ENCODE measurements at regions not wholly inside any gene's neighbourhood (a gene's known extent, or its start where the extent isn't known, plus 50 kb on each side); places are given as distances from the start of the nearest gene placed in this dataset.

DNA sequence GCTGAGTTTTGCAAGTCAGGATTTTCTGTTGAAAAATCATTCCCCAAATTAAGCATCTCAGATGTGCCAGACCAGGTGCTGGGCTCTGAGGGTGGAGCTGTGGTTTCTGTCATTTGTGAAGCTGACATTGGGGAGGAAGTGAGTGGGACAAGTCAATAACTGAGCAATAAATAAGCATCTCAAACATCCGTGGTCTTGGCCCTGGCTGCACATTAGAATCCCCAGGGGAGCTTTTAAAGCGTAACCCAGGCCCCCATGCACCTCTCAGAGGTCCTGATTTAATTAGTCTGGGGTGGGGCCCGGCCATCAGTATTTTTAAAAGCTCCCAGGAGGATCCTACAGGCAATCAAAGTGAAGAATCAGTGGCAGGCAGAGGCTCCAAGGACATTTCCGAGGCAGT, 420.0 kb downstream of the MN1 start:
- Histone ChIP-seq H3K27ac (ENCODE audit: low read depth, low read length, severe bottlenecking) (no peak overlapping the region), H3K9me3 (ENCODE audit: control insufficient read depth, low read length) (no peaks in the 10 kb centered on the region), H3K36me3 (ENCODE audit: control insufficient read depth, insufficient read depth, low read length) (no peaks in the 10 kb centered on the region), H3K4me1 (ENCODE audit: control insufficient read depth, insufficient read depth, low read length, poor library complexity, severe bottlenecking) (no peaks in the 10 kb centered on the region), H3K4me3 (ENCODE audit: extremely low read depth, insufficient read depth, low read length, poor library complexity, severe bottlenecking) (no peak overlapping the region)
- WGBS, 2 experiments (ENCODE audit: insufficient coverage in 2 of 2) = 61 to 67% methylated on average over 4 of the region's 4 CpGs

DNA sequence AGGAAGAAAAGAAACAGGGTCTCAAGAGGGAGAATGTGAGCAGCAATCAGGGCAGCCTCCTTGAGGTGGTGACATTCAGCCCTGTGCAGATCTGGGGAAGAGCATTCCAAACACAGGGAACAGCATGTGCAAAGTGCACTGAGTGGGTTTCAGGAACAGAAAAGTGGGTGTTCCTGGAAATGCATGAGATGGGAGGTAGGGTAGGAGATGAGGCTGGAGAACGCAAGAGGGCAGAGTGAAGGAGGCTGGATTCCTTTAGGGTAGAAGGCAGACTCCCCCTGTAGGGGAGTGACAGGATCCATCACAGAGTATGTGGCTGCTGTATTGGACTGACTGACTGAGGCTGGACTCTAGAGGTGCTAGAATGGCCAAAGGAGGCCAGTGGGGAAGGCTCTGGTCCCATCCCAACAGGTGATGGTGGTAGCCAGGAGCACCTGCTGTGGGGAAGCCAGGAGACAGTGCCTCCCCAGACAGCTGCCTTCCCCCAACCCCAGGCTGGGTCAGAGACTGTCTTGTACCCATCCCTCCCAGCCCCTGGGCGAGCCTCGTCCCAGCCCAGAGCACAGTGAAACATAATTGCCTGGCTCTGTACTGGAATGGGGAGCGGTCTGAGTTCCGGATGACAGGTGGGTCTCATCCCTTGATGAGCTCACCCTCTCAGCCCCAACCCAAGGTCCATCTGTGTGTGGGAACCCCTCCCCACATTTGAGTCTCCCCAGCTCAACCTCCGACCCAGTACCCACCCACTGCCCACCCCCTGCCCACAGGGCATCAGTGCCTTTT, 419.4 kb downstream of the MN1 start:
- WGBS, 2 experiments (ENCODE audit: insufficient coverage in 2 of 2) = 66 to 69% methylated on average over 4 to 6 of the region's 6 CpGs
- H3K36me3 ChIP-seq (ENCODE audit: control insufficient read depth, insufficient read depth, low read length) = no peaks in the 10 kb centered on the region
- H3K4me3 ChIP-seq (ENCODE audit: extremely low read depth, insufficient read depth, low read length, poor library complexity, severe bottlenecking) = no peak overlapping the region
- no peaks in the 10 kb centered on the region for H3K9me3 ChIP-seq (ENCODE audit: control insufficient read depth, low read length)
- no peak overlapping the region for H3K27ac ChIP-seq (ENCODE audit: low read depth, low read length, severe bottlenecking)
- H3K4me1 ChIP-seq (ENCODE audit: control insufficient read depth, insufficient read depth, low read length, poor library complexity, severe bottlenecking) = no peaks in the 10 kb centered on the region

DNA sequence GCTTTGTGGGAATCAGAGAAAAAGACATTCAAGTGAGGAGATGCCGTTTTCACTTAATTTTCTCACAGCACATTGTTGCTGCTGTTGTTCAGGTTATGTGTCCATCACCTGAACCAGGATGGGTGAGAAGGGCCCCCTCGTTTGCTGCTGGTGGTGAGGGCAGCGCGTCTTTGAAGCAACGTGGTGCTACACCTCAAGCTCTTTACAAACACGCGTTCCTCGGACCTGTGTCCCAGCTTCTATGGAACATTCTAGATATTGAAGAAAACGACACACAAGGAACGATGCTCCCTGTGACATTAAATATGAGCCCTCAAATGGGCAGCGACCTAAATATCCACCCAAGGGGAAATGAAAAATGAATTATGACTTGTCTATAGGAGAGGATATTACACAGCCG, 418.6 kb downstream of the MN1 start:
- Histone ChIP-seq H3K4me3 (ENCODE audit: extremely low read depth, insufficient read depth, low read length, poor library complexity, severe bottlenecking) (no peak overlapping the region), H3K27ac (ENCODE audit: low read depth, low read length, severe bottlenecking) (no peak overlapping the region), H3K36me3 (ENCODE audit: control insufficient read depth, insufficient read depth, low read length) (no peaks in the 10 kb centered on the region), H3K9me3 (ENCODE audit: control insufficient read depth, low read length) (no peaks in the 10 kb centered on the region), H3K4me1 (ENCODE audit: control insufficient read depth, insufficient read depth, low read length, poor library complexity, severe bottlenecking) (no peaks in the 10 kb centered on the region)
- 83 to 85% methylated on average over 9 to 11 of the region's 12 CpGs for WGBS, 2 experiments (ENCODE audit: insufficient coverage in 2 of 2)

DNA sequence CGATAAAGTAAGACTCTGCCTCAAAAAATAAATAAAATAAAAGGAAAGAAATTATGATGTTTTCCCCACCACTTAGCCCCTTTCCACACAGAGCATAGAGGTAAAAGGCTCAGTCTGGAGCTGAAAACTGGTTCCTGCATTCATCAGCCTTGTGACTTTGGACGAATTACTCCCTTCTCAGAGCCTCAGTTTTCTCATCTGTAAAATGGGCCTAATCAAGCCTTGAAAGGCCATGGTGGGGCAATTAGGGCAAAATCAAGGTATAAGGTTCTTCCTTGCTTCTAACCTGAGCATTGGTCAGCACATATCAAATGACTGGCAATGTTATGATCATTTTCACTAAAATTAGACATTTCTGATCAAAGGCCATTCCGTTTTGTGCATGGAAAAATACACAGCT, 417.7 kb downstream of the MN1 start:
- Histone ChIP-seq H3K27ac (ENCODE audit: low read depth, low read length, severe bottlenecking) (no peak overlapping the region), H3K36me3 (ENCODE audit: control insufficient read depth, insufficient read depth, low read length) (no peaks in the 10 kb centered on the region), H3K4me1 (ENCODE audit: control insufficient read depth, insufficient read depth, low read length, poor library complexity, severe bottlenecking) (no peaks in the 10 kb centered on the region), H3K4me3 (ENCODE audit: extremely low read depth, insufficient read depth, low read length, poor library complexity, severe bottlenecking) (no peak overlapping the region), H3K9me3 (ENCODE audit: control insufficient read depth, low read length) (no peaks in the 10 kb centered on the region)
- WGBS, 2 experiments (ENCODE audit: insufficient coverage in 2 of 2) = 100% methylated on average over 2 of the region's 3 CpGs; no CpG with 5 or more reads in 1 of the 2 experiments

DNA sequence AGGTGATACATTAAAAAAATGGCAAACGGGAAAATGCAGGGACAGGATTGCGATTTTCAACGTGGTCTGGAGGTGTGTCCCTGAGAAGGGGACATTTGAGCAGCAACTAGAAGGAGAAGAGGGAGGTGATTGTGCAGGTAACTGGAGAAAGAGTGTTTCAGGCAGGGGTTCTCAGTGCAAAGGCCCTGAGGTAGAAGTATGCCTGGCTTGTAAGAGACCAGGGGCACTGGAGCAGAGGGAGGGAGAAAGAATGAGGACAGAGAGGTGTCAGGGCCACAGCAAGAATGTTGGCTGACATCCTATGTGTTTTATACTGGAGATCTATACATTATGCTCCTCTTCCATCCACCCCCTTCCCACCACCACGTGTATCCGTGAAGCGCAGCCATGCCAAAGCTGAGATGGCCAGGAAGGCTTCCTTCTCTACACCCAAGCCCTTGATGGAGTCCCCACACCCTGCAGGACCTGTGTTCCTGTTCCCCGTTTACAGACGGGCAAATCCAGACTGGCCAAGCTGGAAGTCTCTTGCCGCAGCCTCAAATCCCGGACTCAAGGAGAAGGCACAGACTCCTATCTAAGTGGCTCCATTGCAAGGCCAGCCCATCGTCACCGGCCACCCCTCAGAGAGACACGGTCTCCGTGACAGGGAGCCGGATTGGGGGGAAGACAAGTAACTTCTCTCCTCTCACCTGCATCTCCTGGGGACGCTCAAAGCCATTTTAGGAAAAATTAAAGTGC, 416.1 kb downstream of the MN1 start:
- no peaks in the 10 kb centered on the region for H3K9me3 ChIP-seq (ENCODE audit: control insufficient read depth, low read length)
- 89 to 91% methylated on average over 13 to 14 of the region's 16 CpGs for WGBS, 2 experiments (ENCODE audit: insufficient coverage in 2 of 2)
- no peak overlapping the region for H3K27ac ChIP-seq (ENCODE audit: low read depth, low read length, severe bottlenecking)
- H3K4me3 ChIP-seq (ENCODE audit: extremely low read depth, insufficient read depth, low read length, poor library complexity, severe bottlenecking) = no peak overlapping the region
- H3K36me3 ChIP-seq (ENCODE audit: control insufficient read depth, insufficient read depth, low read length) = no peaks in the 10 kb centered on the region
- no peaks in the 10 kb centered on the region for H3K4me1 ChIP-seq (ENCODE audit: control insufficient read depth, insufficient read depth, low read length, poor library complexity, severe bottlenecking)

DNA sequence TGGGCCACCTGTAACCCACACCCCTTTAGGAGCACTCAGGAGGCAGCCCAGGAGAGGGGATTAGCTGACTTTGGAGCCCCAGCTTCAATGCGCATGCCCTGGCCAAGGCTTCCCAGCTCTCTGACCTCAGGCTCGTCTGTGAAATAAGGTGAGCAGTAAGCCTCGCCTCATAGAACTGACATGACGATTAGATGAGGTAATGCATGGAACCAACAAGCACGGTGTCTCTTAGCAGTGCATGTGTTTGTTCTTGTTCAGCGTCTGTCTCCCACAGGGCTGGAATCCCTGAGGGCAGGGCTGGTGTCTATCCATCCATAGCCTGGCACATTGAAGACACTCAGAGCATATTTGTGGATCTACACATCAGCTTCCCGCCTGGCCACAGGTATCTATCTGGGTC, 415.4 kb downstream of the MN1 start:
- no peak overlapping the region for H3K4me3 ChIP-seq (ENCODE audit: extremely low read depth, insufficient read depth, low read length, poor library complexity, severe bottlenecking)
- no peak overlapping the region for H3K27ac ChIP-seq (ENCODE audit: low read depth, low read length, severe bottlenecking)
- H3K9me3 ChIP-seq (ENCODE audit: control insufficient read depth, low read length) = no peaks in the 10 kb centered on the region
- H3K4me1 ChIP-seq (ENCODE audit: control insufficient read depth, insufficient read depth, low read length, poor library complexity, severe bottlenecking) = no peaks in the 10 kb centered on the region
- no peaks in the 10 kb centered on the region for H3K36me3 ChIP-seq (ENCODE audit: control insufficient read depth, insufficient read depth, low read length)
- WGBS, 2 experiments (ENCODE audit: insufficient coverage in 2 of 2) = 85 to 86% methylated on average over 7 of the region's 7 CpGs

DNA sequence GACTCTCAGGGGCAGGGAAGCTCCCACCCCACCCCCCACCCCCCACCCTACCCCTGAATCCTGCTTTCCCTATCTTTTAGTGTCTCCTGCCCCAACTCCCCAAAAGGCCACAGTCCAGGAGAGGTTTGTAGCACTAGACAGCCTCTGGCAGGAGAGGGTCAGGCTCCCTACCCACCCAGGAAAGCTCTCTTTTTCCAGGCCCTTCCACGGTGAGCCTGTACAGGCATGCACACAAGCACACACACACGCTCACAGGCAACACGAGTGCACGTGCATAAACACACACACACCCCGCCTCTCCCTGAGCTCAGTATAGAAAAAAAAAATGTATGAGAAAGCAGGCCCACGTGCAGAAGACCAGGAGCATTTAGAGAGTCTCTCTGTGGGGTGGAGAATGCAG, 414.0 kb downstream of the MN1 start:
- H3K4me3 ChIP-seq (ENCODE audit: extremely low read depth, insufficient read depth, low read length, poor library complexity, severe bottlenecking) = no peak overlapping the region
- no peaks in the 10 kb centered on the region for H3K4me1 ChIP-seq (ENCODE audit: control insufficient read depth, insufficient read depth, low read length, poor library complexity, severe bottlenecking)
- no peaks in the 10 kb centered on the region for H3K36me3 ChIP-seq (ENCODE audit: control insufficient read depth, insufficient read depth, low read length)
- H3K27ac ChIP-seq (ENCODE audit: low read depth, low read length, severe bottlenecking) = no peak overlapping the region
- 80% methylated on average over 2 of the region's 6 CpGs; no CpG with 5 or more reads in 1 of the 2 experiments for WGBS, 2 experiments (ENCODE audit: insufficient coverage in 2 of 2)
- no peaks in the 10 kb centered on the region for H3K9me3 ChIP-seq (ENCODE audit: control insufficient read depth, low read length)

DNA sequence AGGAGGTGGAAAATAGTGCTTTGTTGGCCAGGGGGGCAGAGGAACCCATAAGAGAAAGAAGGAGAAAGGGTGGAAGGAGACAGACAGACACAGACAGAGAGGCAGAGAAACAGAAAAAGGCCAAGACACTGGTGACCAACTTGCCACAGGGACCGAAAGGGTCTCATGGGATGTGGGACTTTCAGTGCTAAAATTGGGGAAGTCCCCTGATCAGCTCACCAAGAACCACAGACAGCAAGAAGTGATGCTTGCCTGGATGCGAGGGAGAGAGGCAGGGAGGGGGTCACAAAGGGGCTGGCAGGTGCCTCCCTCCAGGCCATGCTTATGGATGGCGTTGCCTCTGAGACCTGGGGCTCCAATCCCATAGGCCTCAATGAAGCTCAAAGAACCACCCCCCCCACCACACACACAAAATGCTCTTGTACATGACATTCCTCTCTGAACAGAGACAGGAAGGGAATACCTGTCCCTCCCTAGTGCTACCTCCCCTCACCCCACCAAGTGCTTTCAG, 413.4 kb downstream of the MN1 start:
- Histone ChIP-seq H3K36me3 (ENCODE audit: control insufficient read depth, insufficient read depth, low read length) (no peaks in the 10 kb centered on the region), H3K4me1 (ENCODE audit: control insufficient read depth, insufficient read depth, low read length, poor library complexity, severe bottlenecking) (no peaks in the 10 kb centered on the region), H3K27ac (ENCODE audit: low read depth, low read length, severe bottlenecking) (no peak overlapping the region), H3K4me3 (ENCODE audit: extremely low read depth, insufficient read depth, low read length, poor library complexity, severe bottlenecking) (no peak overlapping the region), H3K9me3 (ENCODE audit: control insufficient read depth, low read length) (no peaks in the 10 kb centered on the region)
- WGBS, 2 experiments (ENCODE audit: insufficient coverage in 2 of 2) = 79% methylated on average over 2 of the region's 3 CpGs; no CpG with 5 or more reads in 1 of the 2 experiments

DNA sequence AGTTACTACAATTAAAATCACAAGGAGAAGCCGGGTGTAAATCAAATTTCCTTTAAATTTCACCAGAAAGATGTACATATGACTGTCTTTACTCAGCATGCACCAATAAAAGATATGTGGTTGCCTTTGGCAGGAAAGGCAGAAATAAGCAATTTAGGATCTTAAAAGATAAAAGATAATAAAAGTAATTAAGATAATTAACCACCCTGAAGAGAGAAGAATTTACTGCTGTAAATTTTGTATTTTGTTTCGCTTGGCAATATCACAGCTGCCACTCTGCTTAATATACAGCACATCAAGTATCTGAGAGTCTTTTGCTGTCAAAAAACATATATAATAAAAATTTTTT, 411.9 kb downstream of the MN1 start:
- no CpG with 5 or more reads among the region's 2 CpGs for WGBS, 2 experiments (ENCODE audit: insufficient coverage in 2 of 2)
- H3K4me3 ChIP-seq (ENCODE audit: extremely low read depth, insufficient read depth, low read length, poor library complexity, severe bottlenecking) = no peak overlapping the region
- no peaks in the 10 kb centered on the region for H3K36me3 ChIP-seq (ENCODE audit: control insufficient read depth, insufficient read depth, low read length)
- no peaks in the 10 kb centered on the region for H3K4me1 ChIP-seq (ENCODE audit: control insufficient read depth, insufficient read depth, low read length, poor library complexity, severe bottlenecking)
- no peaks in the 10 kb centered on the region for H3K9me3 ChIP-seq (ENCODE audit: control insufficient read depth, low read length)
- no peak overlapping the region for H3K27ac ChIP-seq (ENCODE audit: low read depth, low read length, severe bottlenecking)

DNA sequence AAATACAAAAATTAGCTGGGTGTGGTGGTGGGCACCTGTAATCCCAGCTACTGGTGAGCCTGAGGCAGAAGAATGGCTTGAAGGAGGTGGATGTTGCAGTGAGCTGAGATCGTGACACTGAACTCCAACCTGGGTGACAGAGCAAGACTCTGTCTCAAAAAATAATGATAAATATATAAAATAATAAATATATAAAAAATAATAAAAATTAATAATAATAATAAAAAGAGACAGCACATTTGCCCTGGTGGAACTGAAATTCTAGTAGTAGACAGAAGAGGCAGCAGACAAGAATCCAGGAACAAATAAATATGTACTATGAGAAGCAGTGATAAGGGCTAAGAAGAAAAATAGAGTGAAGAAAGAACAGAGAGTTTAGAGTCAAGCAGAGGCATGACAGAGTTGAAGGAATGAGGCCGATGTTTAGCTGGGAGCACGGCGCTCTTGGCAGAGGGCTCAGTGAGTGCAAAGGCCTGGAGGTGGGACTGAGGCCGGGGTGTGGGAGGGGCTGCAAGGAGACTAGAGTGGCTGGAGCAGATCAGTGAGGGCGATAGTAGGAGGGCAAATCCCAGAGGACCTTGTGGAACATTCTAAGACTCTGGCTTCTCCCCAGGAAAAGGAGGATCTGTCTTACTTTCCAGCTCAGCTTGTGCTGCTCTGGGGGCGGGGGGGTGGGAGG, 410.3 kb downstream of the MN1 start:
- WGBS, 2 experiments (ENCODE audit: insufficient coverage in 2 of 2) = 46 to 56% methylated on average over 4 to 5 of the region's 7 CpGs
- no peaks in the 10 kb centered on the region for H3K9me3 ChIP-seq (ENCODE audit: control insufficient read depth, low read length)
- H3K27ac ChIP-seq (ENCODE audit: low read depth, low read length, severe bottlenecking) = no peak overlapping the region
- H3K36me3 ChIP-seq (ENCODE audit: control insufficient read depth, insufficient read depth, low read length) = no peaks in the 10 kb centered on the region
- H3K4me3 ChIP-seq (ENCODE audit: extremely low read depth, insufficient read depth, low read length, poor library complexity, severe bottlenecking) = no peak overlapping the region
- H3K4me1 ChIP-seq (ENCODE audit: control insufficient read depth, insufficient read depth, low read length, poor library complexity, severe bottlenecking) = no peaks in the 10 kb centered on the region
